ENCODE measurements at regions not wholly inside any gene's neighbourhood (a gene's known extent, or its start where the extent isn't known, plus 50 kb on each side); places are given as distances from the start of the nearest gene placed in this dataset.

- TF ChIP-seq CTCF (IDR thresholded peaks at IDR 0.05; ENCODE audit: low read length) (no peak), EZH2phosphoT487 (IDR thresholded peaks at IDR 0.05; ENCODE audit: low read length) (no peak), EZH2 (optimal IDR thresholded peaks at IDR 0.05; ENCODE audit: low read depth, low read length) (no peak)
Measured at GRCh38 chr9:115328228-115328627, 210.3 kb upstream of the TNC start.
